ENCODE measurements at regions not wholly inside any gene's neighbourhood (a gene's known extent, or its start where the extent isn't known, plus 50 kb on each side); places are given as distances from the start of the nearest gene placed in this dataset.

DNA sequence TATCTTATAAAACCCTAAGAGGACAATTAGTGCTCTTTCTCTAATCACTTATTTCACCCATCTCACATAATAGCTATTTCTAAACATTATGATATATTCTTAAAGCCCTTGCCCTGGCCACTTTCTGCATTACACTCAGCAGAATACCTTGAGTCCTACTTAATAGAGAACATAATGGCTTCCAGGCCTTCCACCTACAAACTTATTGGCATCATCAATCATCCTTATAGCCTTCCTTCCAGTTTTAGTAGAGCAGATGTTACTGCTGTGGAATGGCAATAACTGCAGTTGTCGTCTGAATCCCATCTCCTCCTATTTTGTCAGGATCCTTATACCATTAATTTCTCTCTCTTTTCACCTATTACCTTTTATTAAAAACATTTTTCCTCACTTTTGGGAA lies 1127.4 kb downstream of the LRFN5 start:
- WGBS (ENCODE audit: missing lambda C conversion rate) = 44% methylated on average over 1 of the region's 1 CpG
- H3K4me3 ChIP-seq = no peak overlapping the region
- no peak for TF ChIP-seq BCL3 (IDR thresholded peaks at IDR 0.05)
- TF ChIP-seq EHF (CRISPR knock-in tag; IDR thresholded peaks at IDR 0.05) = no peak
- TF ChIP-seq JUN (IDR thresholded peaks at IDR 0.05) = no peak
- no peak for TF ChIP-seq E2F6 (IDR thresholded peaks at IDR 0.05; ENCODE audit: borderline replicate concordance, low read depth)
- no peak for TF ChIP-seq RFX5 (IDR thresholded peaks at IDR 0.05)
- TF ChIP-seq ZNF302 (CRISPR knock-in tag; IDR thresholded peaks at IDR 0.05) = no peak
- no peak for TF ChIP-seq NFE2L2 (conservative IDR thresholded peaks at IDR 0.05; ENCODE audit: low read length)
- no peak for TF ChIP-seq MAX (IDR thresholded peaks at IDR 0.05)
- TF ChIP-seq SREBF2 (IDR thresholded peaks at IDR 0.05) = no peak
- no peak for ATAC-seq
- ChIA-PET POLR2A (no interaction called here), CTCF (no interaction called here)
- DNase-seq (ENCODE audit: low read depth in 1 of 2, low spot score in 1 of 2) = no peak
- H3K4me2 ChIP-seq = no peak overlapping the region
- no peaks in the 10 kb centered on the region for H3K9me3 ChIP-seq
- H3K27ac ChIP-seq = no peak overlapping the region
- no peak for FAIRE-seq
- H3K4me1 ChIP-seq = no peaks in the 10 kb centered on the region

DNA sequence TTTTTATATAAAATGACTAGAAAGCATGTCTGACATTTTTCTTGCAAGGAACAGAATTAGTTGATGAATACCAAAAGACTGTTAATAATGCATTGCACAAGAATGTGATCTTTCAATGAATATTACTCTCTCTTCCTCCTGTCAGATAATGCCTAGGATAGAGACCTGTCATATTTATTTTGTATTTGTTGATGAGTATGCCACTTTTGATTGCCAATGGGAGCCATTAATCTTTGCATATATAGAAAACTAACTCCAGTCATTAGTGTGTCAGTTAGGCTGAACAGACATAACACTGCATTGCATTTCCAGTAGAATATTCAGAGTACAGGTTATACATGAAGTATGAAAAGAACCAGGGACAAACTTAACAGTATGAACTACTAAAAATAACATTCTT lies 1125.3 kb downstream of the LRFN5 start:
- POLR2A ChIA-PET = no interaction called here
- CTCF ChIA-PET = no interaction called here
- Histone ChIP-seq H3K4me2 (no peak overlapping the region), H3K9me3 (no peaks in the 10 kb centered on the region), H3K27ac (no peak overlapping the region), H3K4me3 (no peak overlapping the region), H3K4me1 (no peaks in the 10 kb centered on the region)
- no peak for ATAC-seq
- TF ChIP-seq FOSB (CRISPR knock-in tag; IDR thresholded peaks at IDR 0.05) (no peak), HOXB5 (CRISPR knock-in tag; IDR thresholded peaks at IDR 0.05) (no peak)
- TF ChIP-seq, protein P1, sequence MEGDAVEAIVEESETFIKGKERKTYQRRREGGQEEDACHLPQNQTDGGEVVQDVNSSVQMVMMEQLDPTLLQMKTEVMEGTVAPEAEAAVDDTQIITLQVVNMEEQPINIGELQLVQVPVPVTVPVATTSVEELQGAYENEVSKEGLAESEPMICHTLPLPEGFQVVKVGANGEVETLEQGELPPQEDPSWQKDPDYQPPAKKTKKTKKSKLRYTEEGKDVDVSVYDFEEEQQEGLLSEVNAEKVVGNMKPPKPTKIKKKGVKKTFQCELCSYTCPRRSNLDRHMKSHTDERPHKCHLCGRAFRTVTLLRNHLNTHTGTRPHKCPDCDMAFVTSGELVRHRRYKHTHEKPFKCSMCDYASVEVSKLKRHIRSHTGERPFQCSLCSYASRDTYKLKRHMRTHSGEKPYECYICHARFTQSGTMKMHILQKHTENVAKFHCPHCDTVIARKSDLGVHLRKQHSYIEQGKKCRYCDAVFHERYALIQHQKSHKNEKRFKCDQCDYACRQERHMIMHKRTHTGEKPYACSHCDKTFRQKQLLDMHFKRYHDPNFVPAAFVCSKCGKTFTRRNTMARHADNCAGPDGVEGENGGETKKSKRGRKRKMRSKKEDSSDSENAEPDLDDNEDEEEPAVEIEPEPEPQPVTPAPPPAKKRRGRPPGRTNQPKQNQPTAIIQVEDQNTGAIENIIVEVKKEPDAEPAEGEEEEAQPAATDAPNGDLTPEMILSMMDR (IDR thresholded peaks at IDR 0.05) = no peak
- FAIRE-seq = no peak
- DNase-seq (ENCODE audit: low read depth in 1 of 2, low spot score in 1 of 2) = no peak

GRCh38 chr14:42731480-42731879 lies 1124.8 kb downstream of the LRFN5 start:
- ChIA-PET POLR2A (interaction anchor here (0.7 kb wide), 1 partner anchor 12 kb away, joined by 3 read pairs; no protein-coding TSS in a partner anchor), CTCF (interaction anchor here (0.8 kb wide), 1 partner anchor 10 kb away, joined by 6 read pairs; no protein-coding TSS in a partner anchor)
- no peak overlapping the region for H3K27ac ChIP-seq
- no peak for DNase-seq (ENCODE audit: low read depth in 1 of 2, low spot score in 1 of 2)
- no peak overlapping the region for H3K4me3 ChIP-seq
- 31% methylated on average over 2 of the region's 2 CpGs for WGBS (ENCODE audit: missing lambda C conversion rate)
- H3K4me1 ChIP-seq = no peaks in the 10 kb centered on the region
- TF ChIP-seq POLR2A (IDR thresholded peaks at IDR 0.05; ENCODE audit: low read length) (no peak), MAFK (IDR thresholded peaks at IDR 0.05; ENCODE audit: partially characterized antibody) (peak; percentile 15)
- no peak for ATAC-seq
- H3K9me3 ChIP-seq = no peaks in the 10 kb centered on the region
- no peak for FAIRE-seq
- H3K4me2 ChIP-seq = no peak overlapping the region

- Histone ChIP-seq H3K27ac (no peak overlapping the region), H3K4me3 (no peak overlapping the region), H3K4me2 (no peak overlapping the region), H3K4me1 (no peaks in the 10 kb centered on the region), H3K9me3 (no peaks in the 10 kb centered on the region)
- DNase-seq (ENCODE audit: low read depth in 1 of 2, low spot score in 1 of 2) (no peak), ATAC-seq (no peak), FAIRE-seq (peak; percentile 59)
- POLR2A ChIA-PET = no interaction called here
- WGBS (ENCODE audit: missing lambda C conversion rate) = 67% methylated on average over 2 of the region's 2 CpGs
- CTCF ChIA-PET = no interaction called here
- no peak for TF ChIP-seq POLR2A (IDR thresholded peaks at IDR 0.05; ENCODE audit: low read length)
- TF ChIP-seq SMC3 (IDR thresholded peaks at IDR 0.05) = no peak
- TF ChIP-seq, protein P1 (IDR thresholded peaks at IDR 0.05) = no peak
- TF ChIP-seq E2F6 (IDR thresholded peaks at IDR 0.05; ENCODE audit: borderline replicate concordance, low read depth) = no peak
- TF ChIP-seq USF2 (IDR thresholded peaks at IDR 0.05) = no peak
- TF ChIP-seq, protein P2, sequence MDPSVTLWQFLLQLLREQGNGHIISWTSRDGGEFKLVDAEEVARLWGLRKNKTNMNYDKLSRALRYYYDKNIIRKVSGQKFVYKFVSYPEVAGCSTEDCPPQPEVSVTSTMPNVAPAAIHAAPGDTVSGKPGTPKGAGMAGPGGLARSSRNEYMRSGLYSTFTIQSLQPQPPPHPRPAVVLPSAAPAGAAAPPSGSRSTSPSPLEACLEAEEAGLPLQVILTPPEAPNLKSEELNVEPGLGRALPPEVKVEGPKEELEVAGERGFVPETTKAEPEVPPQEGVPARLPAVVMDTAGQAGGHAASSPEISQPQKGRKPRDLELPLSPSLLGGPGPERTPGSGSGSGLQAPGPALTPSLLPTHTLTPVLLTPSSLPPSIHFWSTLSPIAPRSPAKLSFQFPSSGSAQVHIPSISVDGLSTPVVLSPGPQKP (IDR thresholded peaks at IDR 0.05; ENCODE audit: low read depth, low read length) = no peak
- no peak for TF ChIP-seq EP300 (IDR thresholded peaks at IDR 0.05)
- no peak for TF ChIP-seq EHMT2 (IDR thresholded peaks at IDR 0.05; ENCODE audit: low read depth)
- TF ChIP-seq ZFP36 (IDR thresholded peaks at IDR 0.05; ENCODE audit: borderline replicate concordance, partially characterized antibody) = no peak
- TF ChIP-seq CHD4 (IDR thresholded peaks at IDR 0.05; ENCODE audit: borderline replicate concordance) = no peak
- TF ChIP-seq HEYL (CRISPR knock-in tag; IDR thresholded peaks at IDR 0.05) = no peak
- no peak for TF ChIP-seq HOXB13 (CRISPR knock-in tag; IDR thresholded peaks at IDR 0.05; ENCODE audit: low read depth)
- no peak for TF ChIP-seq MAFK (IDR thresholded peaks at IDR 0.05; ENCODE audit: partially characterized antibody)
Measured at GRCh38 chr14:42729681-42730080, 1123.0 kb downstream of the LRFN5 start.
